SK-N-SH (cell line): ENCODE measurements at regions not wholly inside any gene's neighbourhood (a gene's known extent, or its start where the extent isn't known, plus 50 kb on each side); places are given as distances from the start of the nearest gene placed in this dataset.

Experiments used
- CTCF ChIP-seq: fragments of 200-600 bp; sonication (generic); IDR thresholded peaks from 2 replicates; pipeline ENCODE4 v1.6.1; 2017; ENCODE audit warnings: antibody characterized with exemption, mild to moderate bottlenecking, moderate library complexity
- EP300 ChIP-seq, 2 experiments: IDR thresholded peaks; 2 replicates each; pipeline versions ENCODE4 v1.4.0 to v1.6.1; 2012; ENCODE audit warnings: borderline replicate concordance in 1 of 2, low read depth in 1 of 2, low read length in 1 of 2
- FOSL2 ChIP-seq: IDR thresholded peaks from 2 replicates; pipeline ENCODE4 v1.4.0; 2012; ENCODE audit warnings: low read depth, mild to moderate bottlenecking, moderate library complexity, borderline replicate concordance
- GABPA ChIP-seq: IDR thresholded peaks from 2 replicates; pipeline ENCODE4 v1.4.0; 2012; ENCODE audit warnings: low read depth, mild to moderate bottlenecking
- JUND ChIP-seq: IDR thresholded peaks from 2 replicates; pipeline ENCODE4 v1.4.0; 2012
- POLR2AphosphoS5 ChIP-seq: IDR thresholded peaks from 2 replicates; pipeline ENCODE4 v1.6.1; 2012; ENCODE audit warnings: low read depth, low read length
- RAD21 ChIP-seq: IDR thresholded peaks from 2 replicates; pipeline ENCODE4 v1.6.1; 2012; ENCODE audit warnings: mild to moderate bottlenecking, low read length
- REST ChIP-seq: IDR thresholded peaks from 2 replicates; pipeline ENCODE4 v1.6.1; 2012; ENCODE audit warnings: mild to moderate bottlenecking, low read depth, low read length, moderate library complexity
- SIN3A ChIP-seq: IDR thresholded peaks from 2 replicates; pipeline ENCODE4 v1.6.1; 2012; ENCODE audit warnings: low read depth, mild to moderate bottlenecking, low read length, moderate library complexity, borderline replicate concordance
- SMC3 ChIP-seq: IDR thresholded peaks from 2 replicates; pipeline ENCODE4 v1.6.1; 2012; ENCODE audit warnings: low read depth, low read length, improper control_type of control experiment
- USF2 ChIP-seq: fragments of 150-350 bp; IDR thresholded peaks from 2 replicates; pipeline ENCODE4 v1.6.1; 2017; ENCODE audit warnings: antibody characterized with exemption, low read length, low read depth, borderline replicate concordance

GRCh38 chr2:41634686-41635085, 413.1 kb upstream of the PKDCC start:
- no peak for TF ChIP-seq SIN3A
- no peak for TF ChIP-seq CTCF
- TF ChIP-seq SMC3: no peak
- no peak for TF ChIP-seq RAD21
- TF ChIP-seq JUND: no peak
- TF ChIP-seq REST: no peak
- no peak for TF ChIP-seq EP300 (IDR thresholded peaks at IDR 0.05; ENCODE audit: borderline replicate concordance in 1 of 2, low read depth in 1 of 2, low read length in 1 of 2)
- no peak for TF ChIP-seq USF2
- TF ChIP-seq FOSL2: no peak
- no peak for TF ChIP-seq GABPA
- TF ChIP-seq POLR2AphosphoS5: no peak
